A549 (cell line): ENCODE measurements at regions not wholly inside any gene's neighbourhood (a gene's known extent, or its start where the extent isn't known, plus 50 kb on each side); places are given as distances from the start of the nearest gene placed in this dataset.

Experiments
- ATAC-seq, 2 experiments: fragments of 200-7000 bp in 1 of 2; fragments of >200 bp in 1 of 2; cut with Nextera tagmentation in 1 of 2; cut with Tn5 transposase in 1 of 2; 3 replicates each; pipeline versions ENCODE4 v1.8.0 to v1.9.1; 2018 to 2020; ENCODE audit warnings: mild to moderate bottlenecking in 1 of 2, moderate library complexity in 1 of 2
- CTCF ChIA-PET: fragments of 300-600 bp; sonication (Branson Sonifier 250); formaldehyde crosslinking; extraction: SDS; loops from one replicate; lab custom pipeline; 2021; ENCODE audit warnings: antibody characterized with exemption, inconsistent platforms; lab: Yijun Ruan, JAX
- POLR2A ChIA-PET: fragments of 350-600 bp; formaldehyde crosslinking; extraction: SDS; loops from one replicate; lab custom pipeline; 2021; ENCODE audit warnings: antibody characterized with exemption, inconsistent platforms; lab: Yijun Ruan, JAX
- DNase-seq, 2 experiments: peaks; one replicate each; pipeline versions ENCODE4 v3.0.0 to v3.0.0-alpha.2; 2011 to 2016; ENCODE audit warnings: low read depth in 1 of 2, low spot score in 1 of 2
- FAIRE-seq: peaks from 2 replicates; lab custom pipeline; 2011; peaks lifted over from hg19 to GRCh38; lab: Jason Lieb, UNC
- H3K27ac ChIP-seq, 2 experiments: fragments of >200 bp; sonication (Bioruptor Twin); formaldehyde crosslinking; 3 replicates each; pipeline ENCODE4 v1.5.1; 2016 to 2017
- H3K4me1 ChIP-seq: fragments of >200 bp; sonication (Bioruptor Twin); formaldehyde crosslinking; 3 replicates; pipeline ENCODE4 v1.6.1; 2016
- H3K4me2 ChIP-seq: fragments of >200 bp; sonication (Bioruptor Twin); formaldehyde crosslinking; 3 replicates; pipeline ENCODE4 v1.6.1; 2016
- H3K4me3 ChIP-seq: fragments of >200 bp; sonication (Bioruptor Twin); formaldehyde crosslinking; 3 replicates; pipeline ENCODE4 v1.5.1; 2016
- H3K9me3 ChIP-seq: fragments of >200 bp; sonication (Bioruptor Twin); formaldehyde crosslinking; 3 replicates; pipeline ENCODE4 v1.6.1; 2016
- CBX2 ChIP-seq: fragments of 200-600 bp; sonication (generic); IDR thresholded peaks from 2 replicates; pipeline ENCODE4 v1.6.1; 2016; ENCODE audit warnings: low read depth, mild to moderate bottlenecking, borderline replicate concordance
- JUN ChIP-seq, 2 experiments: fragments of >200 bp; sonication (Bioruptor Twin); formaldehyde crosslinking; IDR thresholded peaks; 2 replicates in 1 of 2; 3 replicates in 1 of 2; pipeline ENCODE4 v1.6.1; 2016 to 2017
- NR3C1 ChIP-seq: fragments of >200 bp; sonication (Bioruptor Twin); formaldehyde crosslinking; IDR thresholded peaks from 3 replicates; pipeline ENCODE4 v1.6.1; 2017
- PHF8 ChIP-seq: fragments of 200-600 bp; sonication (generic); IDR thresholded peaks from 2 replicates; pipeline ENCODE4 v1.6.1; 2016; ENCODE audit warnings: low read depth, mild to moderate bottlenecking, antibody characterized with exemption, moderate library complexity, borderline replicate concordance
- POLR2A ChIP-seq: IDR thresholded peaks from 2 replicates; pipeline ENCODE4 v1.6.1; 2012; ENCODE audit warnings: mild to moderate bottlenecking, low read length
- RAD21 ChIP-seq, 2 experiments: fragments of >200 bp in 1 of 2; sonication (Bioruptor Twin) in 1 of 2; formaldehyde crosslinking in 1 of 2; IDR thresholded peaks in 1 of 2; conservative IDR thresholded peaks in 1 of 2; 2 replicates in 1 of 2; 3 replicates in 1 of 2; pipeline ENCODE4 v1.6.1; 2012 to 2018; ENCODE audit warnings: inconsistent platforms in 1 of 2
- RCOR1 ChIP-seq: fragments of 150-350 bp; IDR thresholded peaks from 2 replicates; pipeline ENCODE4 v1.6.1; 2014; ENCODE audit warnings: antibody characterized with exemption, low read length, low read depth
- SMC3 ChIP-seq: fragments of >200 bp; sonication (Bioruptor Twin); formaldehyde crosslinking; IDR thresholded peaks from 3 replicates; pipeline ENCODE4 v1.6.1; 2018; ENCODE audit warnings: inconsistent platforms
- ZC3H11A ChIP-seq: fragments of 450-650 bp; IDR thresholded peaks from 2 replicates; pipeline ENCODE4 v1.6.1; 2014; ENCODE audit warnings: antibody characterized with exemption, mild to moderate bottlenecking
- ZFP36 ChIP-seq: fragments of 450-650 bp; IDR thresholded peaks from 2 replicates; pipeline ENCODE4 v1.6.1; 2014; ENCODE audit warnings: borderline replicate concordance; ENCODE audit not compliant: partially characterized antibody
- ZSCAN20 ChIP-seq: fragments of 250-450 bp; sonication (Bioruptor Pico); IDR thresholded peaks from 2 replicates; pipeline ENCODE4 v1.8.0; 2022; ENCODE audit warnings: mild to moderate bottlenecking, moderate library complexity
- WGBS: methylation state at CpG from one replicate; pipeline ENCODE4 v1.1.6; 2017; ENCODE audit errors: missing lambda C conversion rate; 5-methylcytosine and 5-hydroxymethylcytosine counted together
- TF ChIP-seq, protein P1 (sequence below): fragments of 250-450 bp; sonication (Bioruptor Pico); IDR thresholded peaks from 2 replicates; pipeline ENCODE4 v1.5.0; 2020; ENCODE audit warnings: low read depth, mild to moderate bottlenecking, moderate library complexity
- TF ChIP-seq, protein P2 (sequence below): fragments of 150-350 bp; IDR thresholded peaks from 2 replicates; pipeline ENCODE4 v1.6.1; 2014; ENCODE audit warnings: low read depth, mild to moderate bottlenecking, low read length
- TF ChIP-seq, protein P3 (sequence below): IDR thresholded peaks from 2 replicates; pipeline ENCODE4 v1.6.1; 2012; ENCODE audit warnings: low read depth, borderline replicate concordance
- TF ChIP-seq, protein P4 (sequence below): fragments of >200 bp; sonication (Bioruptor Twin); formaldehyde crosslinking; IDR thresholded peaks from 3 replicates; pipeline ENCODE4 v1.6.1; 2016

DNA sequence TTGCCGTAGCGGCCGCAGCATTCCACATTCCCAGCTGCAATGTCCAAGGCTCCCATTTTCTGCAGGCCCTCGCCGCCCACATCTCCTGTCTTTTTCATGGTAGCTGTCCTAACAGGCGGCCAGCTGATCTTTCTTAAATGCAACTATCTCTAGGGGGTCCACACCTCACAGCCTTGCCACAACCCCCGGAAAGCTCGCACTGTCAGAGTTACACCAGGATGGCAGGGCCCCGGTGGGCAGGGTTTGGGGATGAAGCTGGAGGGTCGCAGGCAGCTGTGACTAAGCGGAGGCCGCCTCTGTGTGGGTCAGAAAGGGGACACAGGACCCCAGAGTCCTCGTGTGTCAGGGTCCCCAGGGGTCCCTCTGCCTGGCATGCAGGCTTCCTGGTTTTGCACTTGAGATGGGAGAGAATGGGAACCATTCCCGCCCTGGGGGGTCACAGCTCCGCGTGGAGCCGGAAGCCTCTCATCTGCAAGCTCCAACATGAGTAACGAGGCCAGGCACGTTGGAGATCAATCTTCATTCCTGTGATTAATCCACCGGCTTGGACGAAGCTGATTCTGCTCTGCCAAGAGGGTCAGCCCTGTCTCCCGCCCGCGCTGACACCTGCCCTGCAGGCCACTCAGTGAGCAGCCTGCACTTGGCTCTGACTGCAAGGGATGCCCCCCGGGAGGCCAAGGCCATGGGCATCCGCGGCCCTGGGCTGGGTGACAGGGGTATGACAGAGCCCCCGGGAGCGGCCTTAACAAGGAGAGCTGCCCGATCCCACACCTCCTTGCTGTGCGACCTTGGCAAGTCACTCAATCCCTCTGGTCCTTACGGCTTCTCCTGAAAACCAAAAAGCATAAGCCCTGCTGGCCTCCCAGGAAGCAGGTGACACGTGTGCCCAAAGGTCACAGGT, 97.9 kb downstream of the ADRA2C start (continued):
- TF ChIP-seq, protein P1, sequence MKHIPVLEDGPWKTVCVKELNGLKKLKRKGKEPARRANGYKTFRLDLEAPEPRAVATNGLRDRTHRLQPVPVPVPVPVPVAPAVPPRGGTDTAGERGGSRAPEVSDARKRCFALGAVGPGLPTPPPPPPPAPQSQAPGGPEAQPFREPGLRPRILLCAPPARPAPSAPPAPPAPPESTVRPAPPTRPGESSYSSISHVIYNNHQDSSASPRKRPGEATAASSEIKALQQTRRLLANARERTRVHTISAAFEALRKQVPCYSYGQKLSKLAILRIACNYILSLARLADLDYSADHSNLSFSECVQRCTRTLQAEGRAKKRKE (CRISPR knock-in tag): no peak
- TF ChIP-seq CBX2: no peak
- TF ChIP-seq, protein P2, sequence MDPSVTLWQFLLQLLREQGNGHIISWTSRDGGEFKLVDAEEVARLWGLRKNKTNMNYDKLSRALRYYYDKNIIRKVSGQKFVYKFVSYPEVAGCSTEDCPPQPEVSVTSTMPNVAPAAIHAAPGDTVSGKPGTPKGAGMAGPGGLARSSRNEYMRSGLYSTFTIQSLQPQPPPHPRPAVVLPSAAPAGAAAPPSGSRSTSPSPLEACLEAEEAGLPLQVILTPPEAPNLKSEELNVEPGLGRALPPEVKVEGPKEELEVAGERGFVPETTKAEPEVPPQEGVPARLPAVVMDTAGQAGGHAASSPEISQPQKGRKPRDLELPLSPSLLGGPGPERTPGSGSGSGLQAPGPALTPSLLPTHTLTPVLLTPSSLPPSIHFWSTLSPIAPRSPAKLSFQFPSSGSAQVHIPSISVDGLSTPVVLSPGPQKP: no peak

DNA sequence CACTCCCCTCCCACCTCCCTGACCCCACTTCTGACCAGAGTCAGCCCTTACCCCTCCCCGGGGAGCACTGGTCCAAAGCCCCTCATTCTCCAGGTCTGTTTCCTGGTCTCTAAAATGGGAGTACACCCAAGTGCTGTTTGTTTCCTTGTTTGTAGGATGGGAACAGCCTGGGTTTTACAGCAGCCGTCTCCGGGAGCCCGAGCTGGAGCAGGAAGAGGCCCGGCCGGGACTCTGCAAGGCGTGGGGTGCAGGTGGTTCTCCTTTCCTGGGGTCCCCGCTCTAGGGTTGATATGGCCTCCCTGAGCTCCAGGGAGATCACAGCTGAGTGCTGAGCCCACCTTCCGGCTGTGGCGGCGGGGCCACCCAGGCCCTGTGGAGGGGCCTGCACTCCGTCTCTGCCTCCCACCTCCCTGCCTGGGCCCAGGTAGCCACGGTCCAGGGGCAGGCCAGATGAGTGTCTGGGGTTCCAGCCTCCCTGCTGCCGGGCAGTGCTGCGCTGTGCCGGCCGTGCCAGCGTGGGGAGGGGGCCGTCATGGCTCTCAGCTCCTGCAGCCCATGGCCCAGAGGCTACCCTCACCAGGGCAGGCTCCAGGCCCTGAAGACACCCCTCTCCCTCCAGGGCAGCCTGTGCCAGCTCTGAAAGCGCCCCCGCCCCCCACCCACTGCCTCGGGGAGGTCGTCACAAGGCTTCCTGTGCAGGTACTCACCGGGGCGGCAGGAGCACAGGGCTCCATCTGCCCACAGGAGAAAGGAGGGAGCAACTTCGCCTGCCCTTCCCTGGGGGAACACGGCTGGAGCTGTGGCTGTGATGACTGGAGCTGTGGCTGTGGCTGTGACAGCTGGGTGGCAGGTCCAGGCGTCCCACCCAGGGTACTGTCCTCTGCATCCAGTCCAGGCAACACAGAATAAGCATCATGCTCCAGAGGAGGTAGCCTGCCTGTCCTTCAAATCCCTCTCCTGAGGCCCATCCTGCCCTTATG, 98.8 kb downstream of the ADRA2C start:
- no peak for ATAC-seq
- H3K4me3 ChIP-seq: no peak overlapping the region
- POLR2A ChIA-PET: no interaction called here
- H3K4me1 ChIP-seq: no peaks in the 10 kb centered on the region
- no peaks in the 10 kb centered on the region for H3K9me3 ChIP-seq
- no peak overlapping the region for H3K4me2 ChIP-seq
- 28% methylated on average over 5 of the region's 28 CpGs for WGBS
- no peak for TF ChIP-seq ZSCAN20
- no peak for TF ChIP-seq PHF8
- no peak for TF ChIP-seq CBX2
- TF ChIP-seq ZFP36: no peak
- TF ChIP-seq POLR2A: no peak
- TF ChIP-seq RCOR1: no peak
- TF ChIP-seq RAD21 (conservative IDR thresholded peaks at IDR 0.05 in 1 of 2, IDR thresholded peaks at IDR 0.05 in 1 of 2): no peak
- TF ChIP-seq ZC3H11A: no peak
- TF ChIP-seq JUN (IDR thresholded peaks at IDR 0.05): no peak
- no peak for TF ChIP-seq SMC3
- TF ChIP-seq, protein P3, sequence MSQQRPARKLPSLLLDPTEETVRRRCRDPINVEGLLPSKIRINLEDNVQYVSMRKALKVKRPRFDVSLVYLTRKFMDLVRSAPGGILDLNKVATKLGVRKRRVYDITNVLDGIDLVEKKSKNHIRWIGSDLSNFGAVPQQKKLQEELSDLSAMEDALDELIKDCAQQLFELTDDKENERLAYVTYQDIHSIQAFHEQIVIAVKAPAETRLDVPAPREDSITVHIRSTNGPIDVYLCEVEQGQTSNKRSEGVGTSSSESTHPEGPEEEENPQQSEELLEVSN: no peak
- no peak for TF ChIP-seq NR3C1
- TF ChIP-seq, all 56 proteins: peak for 0
- FAIRE-seq (no peak), DNase-seq (no peak)
- no peak overlapping the region for H3K27ac ChIP-seq
- CTCF ChIA-PET: interaction anchor here (3.6 kb wide), 1 partner anchor 16 kb away, joined by 13 read pairs; no protein-coding TSS in a partner anchor

DNA sequence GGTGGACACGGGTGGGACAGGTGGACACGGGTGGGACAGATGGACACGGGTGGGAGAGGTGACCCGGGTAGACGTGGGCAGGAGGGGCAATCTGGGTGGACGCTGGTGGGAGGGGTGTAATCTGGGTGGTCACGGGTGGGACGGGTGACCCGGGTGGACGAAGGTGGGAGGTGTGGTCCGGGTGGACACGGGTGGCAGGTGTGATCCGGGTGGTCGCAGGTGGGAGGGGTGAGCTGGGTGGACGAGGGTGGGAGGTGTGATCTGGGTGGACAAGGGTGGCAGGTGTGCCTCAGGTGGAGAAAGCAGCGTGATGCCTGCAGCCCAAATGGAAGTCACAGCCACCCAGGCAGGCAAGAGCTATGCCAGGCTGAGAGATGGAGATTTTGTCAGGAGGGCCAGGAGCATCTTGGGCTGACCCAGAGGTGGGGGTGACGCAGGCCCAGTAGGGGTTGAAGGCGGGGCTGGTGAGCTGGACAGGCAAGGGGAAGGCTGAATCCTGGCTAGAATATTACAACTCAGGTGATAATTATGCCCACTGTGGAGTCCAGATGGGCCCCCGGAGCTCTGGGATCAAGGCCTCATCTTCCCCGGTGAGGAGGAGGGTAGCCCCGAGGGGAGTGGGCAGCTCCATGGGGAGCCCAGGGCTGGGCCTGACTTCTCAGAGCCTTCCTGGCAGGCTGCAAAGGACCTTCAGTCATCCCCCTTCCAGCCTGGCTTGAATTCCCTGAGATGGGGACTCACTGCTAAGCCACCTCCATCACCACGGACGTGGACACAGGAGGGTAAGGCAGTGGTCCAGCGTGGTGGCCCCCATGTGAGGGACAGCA, 100.0 kb downstream of the ADRA2C start:
- FAIRE-seq (no peak), DNase-seq (no peak), ATAC-seq (no peak)
- Histone ChIP-seq H3K4me1 (no peaks in the 10 kb centered on the region), H3K27ac (no peak overlapping the region), H3K4me2 (no peak overlapping the region), H3K4me3 (no peak overlapping the region), H3K9me3 (no peaks in the 10 kb centered on the region)
- CTCF ChIA-PET: interaction anchor here (3.6 kb wide), 1 partner anchor 15 kb away, joined by 13 read pairs; no protein-coding TSS in a partner anchor
- POLR2A ChIA-PET: no interaction called here
- 46% methylated on average over 13 of the region's 24 CpGs for WGBS
- TF ChIP-seq RAD21 (conservative IDR thresholded peaks at IDR 0.05 in 1 of 2, IDR thresholded peaks at IDR 0.05 in 1 of 2): no peak
- TF ChIP-seq, protein P4, sequence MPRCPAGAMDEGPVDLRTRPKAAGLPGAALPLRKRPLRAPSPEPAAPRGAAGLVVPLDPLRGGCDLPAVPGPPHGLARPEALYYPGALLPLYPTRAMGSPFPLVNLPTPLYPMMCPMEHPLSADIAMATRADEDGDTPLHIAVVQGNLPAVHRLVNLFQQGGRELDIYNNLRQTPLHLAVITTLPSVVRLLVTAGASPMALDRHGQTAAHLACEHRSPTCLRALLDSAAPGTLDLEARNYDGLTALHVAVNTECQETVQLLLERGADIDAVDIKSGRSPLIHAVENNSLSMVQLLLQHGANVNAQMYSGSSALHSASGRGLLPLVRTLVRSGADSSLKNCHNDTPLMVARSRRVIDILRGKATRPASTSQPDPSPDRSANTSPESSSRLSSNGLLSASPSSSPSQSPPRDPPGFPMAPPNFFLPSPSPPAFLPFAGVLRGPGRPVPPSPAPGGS: no peak
